ENCODE measurements at regions not wholly inside any gene's neighbourhood (a gene's known extent, or its start where the extent isn't known, plus 50 kb on each side); places are given as distances from the start of the nearest gene placed in this dataset.

- no peak overlapping the region for H3K4me3 ChIP-seq (ENCODE audit: low read length)
- no peak for DNase-seq (ENCODE audit: low read depth)
- TF ChIP-seq CTCF (IDR thresholded peaks at IDR 0.05; ENCODE audit: insufficient read depth, low read depth, low read length, missing control alignments), result no peak
These were observed 119.3 kb upstream of the SEC61G start for GRCh38 chr7:54878339-54878738.

- no peak for TF ChIP-seq CTCF (IDR thresholded peaks at IDR 0.05; ENCODE audit: insufficient read depth, low read depth, low read length, missing control alignments)
These were observed 120.8 kb upstream of the SEC61G start for GRCh38 chr7:54879776-54880175.

GRCh38 chr7:54880326-54880989, 121.4 kb upstream of the SEC61G start:
- no peak for TF ChIP-seq CTCF (IDR thresholded peaks at IDR 0.05; ENCODE audit: insufficient read depth, low read depth, low read length, missing control alignments)
- no peak for DNase-seq (ENCODE audit: low read depth)
- H3K4me3 ChIP-seq (ENCODE audit: low read length), result no peak overlapping the region

More at GRCh38 chr7:54879776-54880175, 120.8 kb upstream of the SEC61G start:
- no peak overlapping the region for H3K4me3 ChIP-seq (ENCODE audit: low read length)
- no peak for DNase-seq (ENCODE audit: low read depth)

GRCh38 chr7:54881816-54882520, 123.0 kb upstream of the SEC61G start:
- DNase-seq (ENCODE audit: low read depth), result no peak
- H3K4me3 ChIP-seq (ENCODE audit: low read length), result no peak overlapping the region
- no peak for TF ChIP-seq CTCF (IDR thresholded peaks at IDR 0.05; ENCODE audit: insufficient read depth, low read depth, low read length, missing control alignments)

GRCh38 chr7:54882694-54883093, 123.7 kb upstream of the SEC61G start:
- no peak for TF ChIP-seq CTCF (IDR thresholded peaks at IDR 0.05; ENCODE audit: insufficient read depth, low read depth, low read length, missing control alignments)
- DNase-seq (ENCODE audit: low read depth), result no peak

GRCh38 chr7:54883576-54883975, 124.6 kb upstream of the SEC61G start:
- no peak for DNase-seq (ENCODE audit: low read depth)
- H3K4me3 ChIP-seq (ENCODE audit: low read length), result no peak overlapping the region
- no peak for TF ChIP-seq CTCF (IDR thresholded peaks at IDR 0.05; ENCODE audit: insufficient read depth, low read depth, low read length, missing control alignments)

More at GRCh38 chr7:54882694-54883093, 123.7 kb upstream of the SEC61G start:
- H3K4me3 ChIP-seq (ENCODE audit: low read length), result no peak overlapping the region

All from epithelial cell of esophagus (primary cell).